Mucosa of descending colon (tissue), 3 donors: ENCODE measurements at regions not wholly inside any gene's neighbourhood (a gene's known extent, or its start where the extent isn't known, plus 50 kb on each side); places are given as distances from the start of the nearest gene placed in this dataset.

Source experiments
- ATAC-seq: fragments of 200-7000 bp; cut with Tn5 transposase; one replicate; pipeline ENCODE4 v1.9.1; 2020; ENCODE audit warnings: mild to moderate bottlenecking, moderate library complexity
- DNase-seq, 3 donors: peaks; one replicate each; pipeline ENCODE4 v3.0.0-alpha.2; 2020
- H3K36me3 ChIP-seq: fragments of 200-600 bp; one replicate; pipeline ENCODE4 v1.8.0; 2021; ENCODE audit warnings: low read depth, mild to moderate bottlenecking
- H3K4me1 ChIP-seq: fragments of 200-600 bp; one replicate; pipeline ENCODE4 v1.8.0; 2021; ENCODE audit warnings: low read depth, mild to moderate bottlenecking
- H3K4me3 ChIP-seq: fragments of 200-600 bp; one replicate; pipeline ENCODE4 v1.8.0; 2021; ENCODE audit warnings: mild to moderate bottlenecking
- H3K9me3 ChIP-seq: fragments of 200-600 bp; one replicate; pipeline ENCODE4 v1.8.0; 2021; ENCODE audit warnings: mild to moderate bottlenecking
- intact Hi-C, 2 donors: fragments of 100-400 bp; cut with DNase I in 1 of 2; cut with micrococcal nuclease in 1 of 2; formaldehyde crosslinking; loops; one replicate each; pipeline versions ENCODE4 v1.11.0 to v1.11.1; 2022; cut with DNase I, micrococcal nuclease
- TF ChIP-seq, protein P1 (sequence below): fragments of 200-600 bp; IDR thresholded peaks from one replicate; pipeline ENCODE4 v1.8.0; 2022; ENCODE audit warnings: antibody characterized with exemption, mild to moderate bottlenecking
- donor health status: DM: no; HTN: no; CAD: no; lungs with moderate emphysema.
- donor health status: DM: no; HTN: no; CAD: no.
- donor health status: DM: no; HTN: yes; CAD: no.

DNA sequence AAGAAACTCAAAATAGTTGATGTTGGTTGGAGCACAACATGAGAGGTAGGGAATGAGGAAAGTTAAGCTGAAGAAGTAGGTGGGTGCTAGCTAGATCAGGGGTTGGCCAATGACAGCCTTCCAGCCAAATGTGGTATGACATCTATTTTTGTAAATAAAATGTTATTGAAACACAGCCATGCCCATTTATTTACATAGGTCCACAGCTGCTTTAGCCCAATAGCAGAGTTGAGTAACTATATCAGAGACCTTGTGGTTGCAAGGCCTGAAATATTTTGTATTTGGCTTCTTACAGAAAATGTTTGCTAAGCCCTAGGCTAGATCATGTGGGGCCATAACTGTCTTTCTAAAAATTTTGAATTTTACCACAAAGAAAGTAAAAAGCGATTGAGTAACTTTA is 234.9 kb upstream of the CTSO start:
- ATAC-seq: no peak
- TF ChIP-seq, protein P1, sequence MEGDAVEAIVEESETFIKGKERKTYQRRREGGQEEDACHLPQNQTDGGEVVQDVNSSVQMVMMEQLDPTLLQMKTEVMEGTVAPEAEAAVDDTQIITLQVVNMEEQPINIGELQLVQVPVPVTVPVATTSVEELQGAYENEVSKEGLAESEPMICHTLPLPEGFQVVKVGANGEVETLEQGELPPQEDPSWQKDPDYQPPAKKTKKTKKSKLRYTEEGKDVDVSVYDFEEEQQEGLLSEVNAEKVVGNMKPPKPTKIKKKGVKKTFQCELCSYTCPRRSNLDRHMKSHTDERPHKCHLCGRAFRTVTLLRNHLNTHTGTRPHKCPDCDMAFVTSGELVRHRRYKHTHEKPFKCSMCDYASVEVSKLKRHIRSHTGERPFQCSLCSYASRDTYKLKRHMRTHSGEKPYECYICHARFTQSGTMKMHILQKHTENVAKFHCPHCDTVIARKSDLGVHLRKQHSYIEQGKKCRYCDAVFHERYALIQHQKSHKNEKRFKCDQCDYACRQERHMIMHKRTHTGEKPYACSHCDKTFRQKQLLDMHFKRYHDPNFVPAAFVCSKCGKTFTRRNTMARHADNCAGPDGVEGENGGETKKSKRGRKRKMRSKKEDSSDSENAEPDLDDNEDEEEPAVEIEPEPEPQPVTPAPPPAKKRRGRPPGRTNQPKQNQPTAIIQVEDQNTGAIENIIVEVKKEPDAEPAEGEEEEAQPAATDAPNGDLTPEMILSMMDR: no peak
- Histone ChIP-seq H3K36me3 (no peaks in the 10 kb centered on the region), H3K9me3 (no peaks in the 10 kb centered on the region), H3K4me1 (no peaks in the 10 kb centered on the region), H3K4me3 (no peak overlapping the region)
- intact Hi-C loops: no loop called here
- no peak for DNase-seq

DNA sequence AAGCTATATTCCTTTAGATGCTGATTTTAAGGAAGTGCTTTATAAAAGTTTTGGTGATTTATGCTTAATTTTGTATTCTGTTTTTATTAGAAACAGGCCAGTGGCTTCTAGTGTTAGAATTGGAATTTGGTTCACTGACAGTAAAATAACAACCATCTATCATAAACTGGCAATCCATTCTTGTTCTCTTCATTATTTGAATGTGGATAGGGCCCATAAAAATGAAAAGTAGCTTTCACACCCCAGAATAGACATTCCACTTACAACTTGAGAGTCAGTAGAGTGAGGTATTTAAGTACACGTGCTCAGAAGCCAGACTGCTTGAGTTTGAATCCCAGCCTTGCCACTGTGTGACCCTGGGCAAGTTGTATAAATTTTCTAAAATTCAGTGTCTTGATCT is 232.4 kb upstream of the CTSO start:
- Histone ChIP-seq H3K9me3 (no peaks in the 10 kb centered on the region), H3K36me3 (no peaks in the 10 kb centered on the region), H3K4me3 (no peak overlapping the region), H3K4me1 (no peaks in the 10 kb centered on the region)
- TF ChIP-seq, protein P1: no peak
- intact Hi-C loops: no loop called here
- DNase-seq (no peak), ATAC-seq (no peak)

DNA sequence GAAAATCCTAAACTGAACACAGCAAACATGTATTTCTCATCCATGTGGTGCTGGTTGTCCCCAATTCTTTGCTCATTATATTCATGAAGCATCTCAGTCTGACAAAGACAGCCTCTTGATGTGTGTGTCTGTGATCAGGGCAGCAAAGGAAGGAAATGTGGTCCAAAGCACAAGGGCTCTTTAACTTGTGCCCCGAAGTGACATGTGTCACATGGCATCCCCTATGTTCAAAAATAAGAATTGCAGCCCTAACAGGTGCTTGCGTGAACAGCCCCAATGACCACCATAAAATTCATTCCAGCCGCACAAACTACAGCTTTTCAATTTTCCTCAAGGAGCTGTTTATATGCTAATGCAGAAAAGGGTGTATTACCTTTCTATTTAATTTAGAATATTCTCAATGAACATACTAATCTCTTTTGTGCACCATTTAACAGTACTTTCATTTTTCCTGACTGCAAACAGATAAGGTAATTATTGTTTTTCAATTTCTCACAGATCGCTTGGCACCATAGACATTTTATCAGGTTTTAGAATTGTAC is 231.9 kb upstream of the CTSO start:
- H3K4me3 ChIP-seq: no peak overlapping the region
- H3K36me3 ChIP-seq: no peaks in the 10 kb centered on the region
- DNase-seq: no peak
- H3K4me1 ChIP-seq: no peaks in the 10 kb centered on the region
- intact Hi-C loops: no loop called here
- H3K9me3 ChIP-seq: no peaks in the 10 kb centered on the region
- TF ChIP-seq, protein P1: no peak
- ATAC-seq: no peak

DNA sequence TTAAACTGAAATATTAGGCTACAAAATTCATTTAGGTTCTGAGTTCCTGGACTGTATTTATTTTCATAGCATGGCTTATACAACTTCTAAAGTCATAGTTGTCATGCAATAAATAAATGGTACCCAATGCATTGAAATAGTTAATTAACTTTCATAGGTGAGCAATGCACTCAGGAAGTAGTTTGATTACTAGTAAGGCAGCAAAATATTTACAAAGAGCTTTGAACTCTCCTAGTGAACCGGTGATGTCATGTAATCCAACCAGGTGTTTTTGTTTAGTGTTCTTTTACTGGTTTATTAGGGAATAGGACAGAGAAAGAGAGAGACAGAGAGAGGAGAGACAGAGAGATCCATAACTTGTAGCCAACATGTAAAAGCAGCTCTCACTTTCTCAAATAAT is 228.6 kb upstream of the CTSO start:
- ATAC-seq (no peak), DNase-seq (no peak)
- H3K4me1 ChIP-seq: no peaks in the 10 kb centered on the region
- TF ChIP-seq, protein P1: no peak
- H3K9me3 ChIP-seq: no peaks in the 10 kb centered on the region
- H3K4me3 ChIP-seq: no peak overlapping the region
- intact Hi-C loops: no loop called here
- H3K36me3 ChIP-seq: no peaks in the 10 kb centered on the region

DNA sequence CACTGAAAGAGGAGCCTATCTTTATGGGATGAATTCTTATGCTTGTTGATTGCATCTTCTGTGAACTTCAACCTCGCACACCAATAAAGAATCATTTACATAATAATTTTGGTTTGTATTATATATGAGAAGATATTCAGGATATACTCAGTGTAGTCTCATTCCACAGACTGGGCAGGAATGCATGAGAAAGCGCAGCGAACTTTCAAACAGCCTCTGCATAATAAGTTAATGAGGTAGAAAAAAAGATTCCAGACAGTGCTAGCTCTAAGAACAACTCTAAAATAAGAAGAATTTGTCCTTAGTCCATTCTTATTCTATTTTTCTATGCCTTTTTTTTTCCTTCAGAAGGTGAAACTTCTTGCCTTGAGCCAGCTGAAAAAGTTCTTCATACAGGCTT is 224.3 kb upstream of the CTSO start:
- TF ChIP-seq, protein P1: no peak
- H3K4me1 ChIP-seq: no peaks in the 10 kb centered on the region
- H3K36me3 ChIP-seq: no peaks in the 10 kb centered on the region
- intact Hi-C loops: no loop called here
- ATAC-seq (no peak), DNase-seq (no peak)
- H3K4me3 ChIP-seq: no peak overlapping the region
- no peaks in the 10 kb centered on the region for H3K9me3 ChIP-seq

DNA sequence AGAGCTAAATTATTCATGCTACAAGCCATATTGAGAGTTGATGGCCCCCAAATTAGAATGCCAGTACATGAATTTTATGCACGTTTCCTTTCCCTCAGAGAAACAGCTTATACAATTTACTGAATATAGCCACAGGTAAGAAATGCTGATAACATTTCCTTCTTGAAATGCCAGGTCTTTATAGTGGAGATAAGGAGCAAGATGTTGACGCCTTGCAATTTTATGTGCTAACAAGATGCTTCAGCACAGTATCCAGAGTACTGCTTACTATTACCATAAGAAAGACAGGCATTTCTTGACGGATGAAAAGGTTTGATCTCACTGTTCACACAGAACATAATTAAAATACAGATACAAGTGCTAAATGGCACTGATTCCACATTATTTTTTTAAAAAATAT is 223.2 kb upstream of the CTSO start:
- TF ChIP-seq, protein P1: no peak
- no peak for ATAC-seq
- Histone ChIP-seq H3K4me3 (no peak overlapping the region), H3K36me3 (no peaks in the 10 kb centered on the region), H3K9me3 (no peaks in the 10 kb centered on the region), H3K4me1 (no peaks in the 10 kb centered on the region)
- DNase-seq: no peak
- intact Hi-C loops: no loop called here
